ENCODE measurements at regions not wholly inside any gene's neighbourhood (a gene's known extent, or its start where the extent isn't known, plus 50 kb on each side); places are given as distances from the start of the nearest gene placed in this dataset.

DNA sequence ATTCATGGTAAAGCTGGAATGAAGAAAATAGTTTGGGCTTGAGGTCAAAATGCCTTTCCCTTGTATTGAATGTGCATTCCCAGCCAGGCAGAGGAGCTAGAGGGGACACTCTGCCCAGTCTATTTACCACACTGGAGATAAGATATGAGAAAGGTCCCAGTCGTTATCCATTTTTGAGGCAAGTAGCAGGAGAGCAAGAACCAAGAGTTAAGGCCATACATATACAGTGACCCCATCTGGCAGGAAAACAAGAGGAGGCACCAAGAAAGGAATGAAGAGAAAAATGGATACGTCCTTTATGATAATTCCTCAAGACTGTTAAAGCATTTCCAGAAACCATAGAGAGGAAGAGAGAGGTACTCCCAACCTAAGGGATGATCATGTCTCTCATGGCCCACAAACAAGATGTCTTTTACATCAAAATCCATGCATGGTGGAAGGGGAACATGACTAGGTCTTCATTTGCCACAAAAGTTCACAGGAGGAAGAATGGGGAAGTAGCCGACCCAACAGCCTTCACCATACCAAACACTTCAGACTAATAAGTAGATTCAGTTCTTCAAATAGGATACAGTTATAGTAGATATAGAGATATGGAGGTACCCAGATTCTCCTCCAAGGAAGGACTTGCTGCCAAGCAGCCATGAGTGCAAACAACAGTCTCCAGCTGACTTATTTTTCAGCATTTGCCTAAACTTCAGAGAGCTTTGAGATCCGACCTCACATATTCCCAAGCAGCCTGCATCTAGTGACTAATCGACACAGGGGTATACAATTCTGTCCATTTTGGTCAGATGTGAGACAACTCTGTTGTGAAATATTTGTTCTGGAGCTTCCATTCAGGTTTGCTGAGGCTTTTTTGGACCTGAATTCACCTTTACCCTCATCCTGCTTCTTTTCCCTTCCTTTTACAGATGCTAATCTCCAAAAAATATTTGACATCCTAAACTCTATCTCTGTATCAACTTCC is 61.1 kb upstream of the CCDC71L start:
- Mint-ChIP-seq H3K27me3 (ENCODE audit: low read depth) (peaks cover 77% of the 10 kb centered on the region), H3K9me3 (peaks cover 4% of the 10 kb centered on the region; the same call in 1 of the 2 replicates), H3K27ac (no peak overlapping the region), H3K36me3 (no peaks in the 10 kb centered on the region), H3K4me1 (peaks cover 14% of the 10 kb centered on the region), H3K4me3 (no peak overlapping the region)
- ChIA-PET POLR2A (no interaction called here), CTCF (interaction anchor here (0.8 to 1.1 kb wide), 2 partner anchors 22 to 545 kb away, joined by 3 read pairs; no protein-coding TSS in a partner anchor)
- DNase-seq (ENCODE audit: low spot score) (no peak), ATAC-seq (no peak)
- TF ChIP-seq, protein P1, sequence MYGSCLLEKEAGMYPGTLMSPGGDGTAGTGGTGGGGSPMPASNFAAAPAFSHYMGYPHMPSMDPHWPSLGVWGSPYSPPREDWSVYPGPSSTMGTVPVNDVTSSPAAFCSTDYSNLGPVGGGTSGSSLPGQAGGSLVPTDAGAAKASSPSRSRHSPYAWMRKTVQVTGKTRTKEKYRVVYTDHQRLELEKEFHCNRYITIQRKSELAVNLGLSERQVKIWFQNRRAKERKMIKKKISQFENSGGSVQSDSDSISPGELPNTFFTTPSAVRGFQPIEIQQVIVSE (CRISPR knock-in tag; IDR thresholded peaks at IDR 0.05; ENCODE audit: borderline replicate concordance): no peak
- TF ChIP-seq, protein P2, sequence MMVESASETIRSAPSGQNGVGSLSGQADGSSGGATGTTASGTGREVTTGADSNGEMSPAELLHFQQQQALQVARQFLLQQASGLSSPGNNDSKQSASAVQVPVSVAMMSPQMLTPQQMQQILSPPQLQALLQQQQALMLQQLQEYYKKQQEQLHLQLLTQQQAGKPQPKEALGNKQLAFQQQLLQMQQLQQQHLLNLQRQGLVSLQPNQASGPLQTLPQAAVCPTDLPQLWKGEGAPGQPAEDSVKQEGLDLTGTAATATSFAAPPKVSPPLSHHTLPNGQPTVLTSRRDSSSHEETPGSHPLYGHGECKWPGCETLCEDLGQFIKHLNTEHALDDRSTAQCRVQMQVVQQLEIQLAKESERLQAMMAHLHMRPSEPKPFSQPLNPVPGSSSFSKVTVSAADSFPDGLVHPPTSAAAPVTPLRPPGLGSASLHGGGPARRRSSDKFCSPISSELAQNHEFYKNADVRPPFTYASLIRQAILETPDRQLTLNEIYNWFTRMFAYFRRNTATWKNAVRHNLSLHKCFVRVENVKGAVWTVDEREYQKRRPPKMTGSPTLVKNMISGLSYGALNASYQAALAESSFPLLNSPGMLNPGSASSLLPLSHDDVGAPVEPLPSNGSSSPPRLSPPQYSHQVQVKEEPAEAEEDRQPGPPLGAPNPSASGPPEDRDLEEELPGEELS (CRISPR knock-in tag; IDR thresholded peaks at IDR 0.05): no peak
- no peak for TF ChIP-seq CBFB (CRISPR knock-in tag; IDR thresholded peaks at IDR 0.05; ENCODE audit: low read depth)
- no peak for TF ChIP-seq MXD4 (CRISPR knock-in tag; IDR thresholded peaks at IDR 0.05; ENCODE audit: borderline replicate concordance)
- TF ChIP-seq ZNF671 (CRISPR knock-in tag; IDR thresholded peaks at IDR 0.05): no peak
- TF ChIP-seq, protein P3, sequence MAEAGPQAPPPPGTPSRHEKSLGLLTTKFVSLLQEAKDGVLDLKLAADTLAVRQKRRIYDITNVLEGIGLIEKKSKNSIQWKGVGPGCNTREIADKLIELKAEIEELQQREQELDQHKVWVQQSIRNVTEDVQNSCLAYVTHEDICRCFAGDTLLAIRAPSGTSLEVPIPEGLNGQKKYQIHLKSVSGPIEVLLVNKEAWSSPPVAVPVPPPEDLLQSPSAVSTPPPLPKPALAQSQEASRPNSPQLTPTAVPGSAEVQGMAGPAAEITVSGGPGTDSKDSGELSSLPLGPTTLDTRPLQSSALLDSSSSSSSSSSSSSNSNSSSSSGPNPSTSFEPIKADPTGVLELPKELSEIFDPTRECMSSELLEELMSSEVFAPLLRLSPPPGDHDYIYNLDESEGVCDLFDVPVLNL (CRISPR knock-in tag; IDR thresholded peaks at IDR 0.05; ENCODE audit: borderline replicate concordance, low read depth): no peak
- no peak for TF ChIP-seq NR2C2 (CRISPR knock-in tag; IDR thresholded peaks at IDR 0.05)
- no peak for TF ChIP-seq JAZF1 (CRISPR knock-in tag; IDR thresholded peaks at IDR 0.05)
- TF ChIP-seq, protein P4, sequence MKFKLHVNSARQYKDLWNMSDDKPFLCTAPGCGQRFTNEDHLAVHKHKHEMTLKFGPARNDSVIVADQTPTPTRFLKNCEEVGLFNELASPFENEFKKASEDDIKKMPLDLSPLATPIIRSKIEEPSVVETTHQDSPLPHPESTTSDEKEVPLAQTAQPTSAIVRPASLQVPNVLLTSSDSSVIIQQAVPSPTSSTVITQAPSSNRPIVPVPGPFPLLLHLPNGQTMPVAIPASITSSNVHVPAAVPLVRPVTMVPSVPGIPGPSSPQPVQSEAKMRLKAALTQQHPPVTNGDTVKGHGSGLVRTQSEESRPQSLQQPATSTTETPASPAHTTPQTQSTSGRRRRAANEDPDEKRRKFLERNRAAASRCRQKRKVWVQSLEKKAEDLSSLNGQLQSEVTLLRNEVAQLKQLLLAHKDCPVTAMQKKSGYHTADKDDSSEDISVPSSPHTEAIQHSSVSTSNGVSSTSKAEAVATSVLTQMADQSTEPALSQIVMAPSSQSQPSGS (CRISPR knock-in tag; IDR thresholded peaks at IDR 0.05; ENCODE audit: borderline replicate concordance, low read depth): no peak
- TF ChIP-seq, protein P5, sequence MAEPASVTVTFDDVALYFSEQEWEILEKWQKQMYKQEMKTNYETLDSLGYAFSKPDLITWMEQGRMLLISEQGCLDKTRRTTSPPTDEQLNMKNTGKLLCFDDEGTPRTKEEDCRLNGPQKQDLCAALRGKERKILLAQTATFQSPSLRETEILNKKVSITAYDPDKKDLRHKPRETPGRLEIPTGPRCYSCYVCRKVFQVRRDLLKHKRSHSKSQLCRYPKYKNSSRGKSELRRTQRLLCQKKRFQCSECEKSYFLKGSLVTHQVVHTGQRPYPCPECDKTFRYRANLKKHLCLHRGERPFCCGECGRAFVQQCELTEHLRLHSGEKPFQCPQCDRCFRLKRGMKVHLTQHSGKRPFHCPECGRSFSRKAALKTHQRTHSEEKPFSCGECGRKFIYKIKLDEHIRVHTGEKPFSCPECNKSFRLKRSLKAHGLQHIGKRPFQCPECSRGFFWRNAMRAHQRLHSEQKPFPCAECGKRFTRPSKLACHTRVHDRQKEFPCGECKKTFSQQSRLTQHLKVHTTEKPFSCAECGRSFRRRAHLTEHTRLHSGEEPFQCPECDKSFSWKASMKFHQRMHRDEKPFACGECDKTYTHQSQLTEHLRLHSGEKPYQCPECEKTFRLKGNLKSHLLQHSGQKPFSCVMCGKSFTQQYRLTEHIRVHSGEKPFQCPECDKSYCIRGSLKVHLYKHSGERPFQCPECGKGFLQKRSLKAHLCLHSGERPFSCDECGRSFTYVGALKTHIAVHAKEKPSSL (CRISPR knock-in tag; conservative IDR thresholded peaks at IDR 0.05): no peak
- TF ChIP-seq, protein P6, sequence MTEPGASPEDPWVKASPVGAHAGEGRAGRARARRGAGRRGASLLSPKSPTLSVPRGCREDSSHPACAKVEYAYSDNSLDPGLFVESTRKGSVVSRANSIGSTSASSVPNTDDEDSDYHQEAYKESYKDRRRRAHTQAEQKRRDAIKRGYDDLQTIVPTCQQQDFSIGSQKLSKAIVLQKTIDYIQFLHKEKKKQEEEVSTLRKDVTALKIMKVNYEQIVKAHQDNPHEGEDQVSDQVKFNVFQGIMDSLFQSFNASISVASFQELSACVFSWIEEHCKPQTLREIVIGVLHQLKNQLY (CRISPR knock-in tag; IDR thresholded peaks at IDR 0.05): no peak
- TF ChIP-seq NFATC4 (CRISPR knock-in tag; IDR thresholded peaks at IDR 0.05): no peak
- TF ChIP-seq, protein P7, sequence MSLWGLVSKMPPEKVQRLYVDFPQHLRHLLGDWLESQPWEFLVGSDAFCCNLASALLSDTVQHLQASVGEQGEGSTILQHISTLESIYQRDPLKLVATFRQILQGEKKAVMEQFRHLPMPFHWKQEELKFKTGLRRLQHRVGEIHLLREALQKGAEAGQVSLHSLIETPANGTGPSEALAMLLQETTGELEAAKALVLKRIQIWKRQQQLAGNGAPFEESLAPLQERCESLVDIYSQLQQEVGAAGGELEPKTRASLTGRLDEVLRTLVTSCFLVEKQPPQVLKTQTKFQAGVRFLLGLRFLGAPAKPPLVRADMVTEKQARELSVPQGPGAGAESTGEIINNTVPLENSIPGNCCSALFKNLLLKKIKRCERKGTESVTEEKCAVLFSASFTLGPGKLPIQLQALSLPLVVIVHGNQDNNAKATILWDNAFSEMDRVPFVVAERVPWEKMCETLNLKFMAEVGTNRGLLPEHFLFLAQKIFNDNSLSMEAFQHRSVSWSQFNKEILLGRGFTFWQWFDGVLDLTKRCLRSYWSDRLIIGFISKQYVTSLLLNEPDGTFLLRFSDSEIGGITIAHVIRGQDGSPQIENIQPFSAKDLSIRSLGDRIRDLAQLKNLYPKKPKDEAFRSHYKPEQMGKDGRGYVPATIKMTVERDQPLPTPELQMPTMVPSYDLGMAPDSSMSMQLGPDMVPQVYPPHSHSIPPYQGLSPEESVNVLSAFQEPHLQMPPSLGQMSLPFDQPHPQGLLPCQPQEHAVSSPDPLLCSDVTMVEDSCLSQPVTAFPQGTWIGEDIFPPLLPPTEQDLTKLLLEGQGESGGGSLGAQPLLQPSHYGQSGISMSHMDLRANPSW (CRISPR knock-in tag; conservative IDR thresholded peaks at IDR 0.05; ENCODE audit: low read depth): no peak
